ENCODE measurements at regions not wholly inside any gene's neighbourhood (a gene's known extent, or its start where the extent isn't known, plus 50 kb on each side); places are given as distances from the start of the nearest gene placed in this dataset.

- Histone ChIP-seq H3K27me3 (ENCODE audit: control insufficient read depth, insufficient read depth, low read length) (no peaks in the 10 kb centered on the region), H3K4me1 (ENCODE audit: control insufficient read depth, insufficient read depth, low read length) (peaks cover 5% of the 10 kb centered on the region), H3K9ac (ENCODE audit: low read length) (no peak overlapping the region)
Observed at GRCh38 chr6:156161471-156161870, 615.7 kb upstream of the ARID1B start.

GRCh38 chr6:156160795-156161165 lies 616.4 kb upstream of the ARID1B start:
- Histone ChIP-seq H3K4me1 (ENCODE audit: control insufficient read depth, insufficient read depth, low read length) (peaks cover 5% of the 10 kb centered on the region), H3K27ac (ENCODE audit: low read depth, low read length) (no peak overlapping the region), H3K27me3 (ENCODE audit: control insufficient read depth, insufficient read depth, low read length) (no peaks in the 10 kb centered on the region), H3K4me3 (ENCODE audit: low read length) (no peak overlapping the region), H3K36me3 (ENCODE audit: control insufficient read depth, insufficient read depth, low read length) (no peaks in the 10 kb centered on the region), H3K9ac (ENCODE audit: low read length) (no peak overlapping the region)

More at GRCh38 chr6:156161471-156161870, 615.7 kb upstream of the ARID1B start:
- H3K4me3 ChIP-seq (ENCODE audit: low read length), result no peak overlapping the region
- H3K27ac ChIP-seq (ENCODE audit: low read depth, low read length), result no peak overlapping the region
- no peaks in the 10 kb centered on the region for H3K36me3 ChIP-seq (ENCODE audit: control insufficient read depth, insufficient read depth, low read length)

GRCh38 chr6:156160007-156160794 lies 617.0 kb upstream of the ARID1B start:
- peaks cover 5% of the 10 kb centered on the region for H3K4me1 ChIP-seq (ENCODE audit: control insufficient read depth, insufficient read depth, low read length)
- no peak overlapping the region for H3K9ac ChIP-seq (ENCODE audit: low read length)
- H3K27me3 ChIP-seq (ENCODE audit: control insufficient read depth, insufficient read depth, low read length), result no peaks in the 10 kb centered on the region
- H3K36me3 ChIP-seq (ENCODE audit: control insufficient read depth, insufficient read depth, low read length), result no peaks in the 10 kb centered on the region
- no peak overlapping the region for H3K4me3 ChIP-seq (ENCODE audit: low read length)
- H3K27ac ChIP-seq (ENCODE audit: low read depth, low read length), result no peak overlapping the region

GRCh38 chr6:156154896-156155295 lies 622.3 kb upstream of the ARID1B start:
- no peak overlapping the region for H3K9ac ChIP-seq (ENCODE audit: low read length)
- no peaks in the 10 kb centered on the region for H3K27me3 ChIP-seq (ENCODE audit: control insufficient read depth, insufficient read depth, low read length)
- no peak overlapping the region for H3K27ac ChIP-seq (ENCODE audit: low read depth, low read length)
- no peak overlapping the region for H3K4me3 ChIP-seq (ENCODE audit: low read length)
- H3K4me1 ChIP-seq (ENCODE audit: control insufficient read depth, insufficient read depth, low read length), result no peaks in the 10 kb centered on the region
- H3K36me3 ChIP-seq (ENCODE audit: control insufficient read depth, insufficient read depth, low read length), result no peaks in the 10 kb centered on the region

GRCh38 chr6:156150391-156150790 lies 626.8 kb upstream of the ARID1B start:
- Histone ChIP-seq H3K4me3 (ENCODE audit: low read length) (no peak overlapping the region), H3K27ac (ENCODE audit: low read depth, low read length) (no peak overlapping the region), H3K4me1 (ENCODE audit: control insufficient read depth, insufficient read depth, low read length) (no peaks in the 10 kb centered on the region), H3K9ac (ENCODE audit: low read length) (no peak overlapping the region), H3K27me3 (ENCODE audit: control insufficient read depth, insufficient read depth, low read length) (no peaks in the 10 kb centered on the region), H3K36me3 (ENCODE audit: control insufficient read depth, insufficient read depth, low read length) (no peaks in the 10 kb centered on the region)

- H3K4me3 ChIP-seq (ENCODE audit: low read length), result no peak overlapping the region
- no peak overlapping the region for H3K27ac ChIP-seq (ENCODE audit: low read depth, low read length)
Observed at GRCh38 chr6:156146891-156147290, 630.3 kb upstream of the ARID1B start.

GRCh38 chr6:156131221-156131903 lies 645.8 kb upstream of the ARID1B start:
- no peaks in the 10 kb centered on the region for H3K36me3 ChIP-seq (ENCODE audit: control insufficient read depth, insufficient read depth, low read length)
- H3K9ac ChIP-seq (ENCODE audit: low read length), result no peak overlapping the region
- no peaks in the 10 kb centered on the region for H3K4me1 ChIP-seq (ENCODE audit: control insufficient read depth, insufficient read depth, low read length)
- no peak overlapping the region for H3K4me3 ChIP-seq (ENCODE audit: low read length)
- no peak overlapping the region for H3K27ac ChIP-seq (ENCODE audit: low read depth, low read length)
- H3K27me3 ChIP-seq (ENCODE audit: control insufficient read depth, insufficient read depth, low read length), result no peaks in the 10 kb centered on the region

More at GRCh38 chr6:156146891-156147290, 630.3 kb upstream of the ARID1B start:
- Histone ChIP-seq H3K36me3 (ENCODE audit: control insufficient read depth, insufficient read depth, low read length) (no peaks in the 10 kb centered on the region), H3K9ac (ENCODE audit: low read length) (no peak overlapping the region), H3K4me1 (ENCODE audit: control insufficient read depth, insufficient read depth, low read length) (no peaks in the 10 kb centered on the region), H3K27me3 (ENCODE audit: control insufficient read depth, insufficient read depth, low read length) (no peaks in the 10 kb centered on the region)

- Histone ChIP-seq H3K9ac (ENCODE audit: low read length) (no peak overlapping the region), H3K27ac (ENCODE audit: low read depth, low read length) (no peak overlapping the region), H3K27me3 (ENCODE audit: control insufficient read depth, insufficient read depth, low read length) (no peaks in the 10 kb centered on the region), H3K4me3 (ENCODE audit: low read length) (no peak overlapping the region), H3K36me3 (ENCODE audit: control insufficient read depth, insufficient read depth, low read length) (no peaks in the 10 kb centered on the region), H3K4me1 (ENCODE audit: control insufficient read depth, insufficient read depth, low read length) (no peaks in the 10 kb centered on the region)
Observed at GRCh38 chr6:156126535-156126934, 650.6 kb upstream of the ARID1B start.

- Histone ChIP-seq H3K4me3 (ENCODE audit: low read length) (no peak overlapping the region), H3K9ac (ENCODE audit: low read length) (no peak overlapping the region), H3K4me1 (ENCODE audit: control insufficient read depth, insufficient read depth, low read length) (no peaks in the 10 kb centered on the region), H3K27ac (ENCODE audit: low read depth, low read length) (no peak overlapping the region), H3K27me3 (ENCODE audit: control insufficient read depth, insufficient read depth, low read length) (no peaks in the 10 kb centered on the region), H3K36me3 (ENCODE audit: control insufficient read depth, insufficient read depth, low read length) (no peaks in the 10 kb centered on the region)
Observed at GRCh38 chr6:156125844-156126243, 651.3 kb upstream of the ARID1B start.

GRCh38 chr6:156123731-156124130 lies 653.4 kb upstream of the ARID1B start:
- no peak overlapping the region for H3K27ac ChIP-seq (ENCODE audit: low read depth, low read length)
- no peaks in the 10 kb centered on the region for H3K36me3 ChIP-seq (ENCODE audit: control insufficient read depth, insufficient read depth, low read length)
- H3K4me3 ChIP-seq (ENCODE audit: low read length), result no peak overlapping the region
- no peaks in the 10 kb centered on the region for H3K27me3 ChIP-seq (ENCODE audit: control insufficient read depth, insufficient read depth, low read length)
- H3K4me1 ChIP-seq (ENCODE audit: control insufficient read depth, insufficient read depth, low read length), result no peaks in the 10 kb centered on the region
- no peak overlapping the region for H3K9ac ChIP-seq (ENCODE audit: low read length)

- Histone ChIP-seq H3K4me1 (ENCODE audit: control insufficient read depth, insufficient read depth, low read length) (no peaks in the 10 kb centered on the region), H3K27ac (ENCODE audit: low read depth, low read length) (no peak overlapping the region), H3K36me3 (ENCODE audit: control insufficient read depth, insufficient read depth, low read length) (no peaks in the 10 kb centered on the region), H3K9ac (ENCODE audit: low read length) (no peak overlapping the region), H3K4me3 (ENCODE audit: low read length) (no peak overlapping the region), H3K27me3 (ENCODE audit: control insufficient read depth, insufficient read depth, low read length) (no peaks in the 10 kb centered on the region)
Observed at GRCh38 chr6:156121973-156122372, 655.2 kb upstream of the ARID1B start.

- Histone ChIP-seq H3K4me3 (ENCODE audit: low read length) (no peak overlapping the region), H3K27me3 (ENCODE audit: control insufficient read depth, insufficient read depth, low read length) (no peaks in the 10 kb centered on the region), H3K27ac (ENCODE audit: low read depth, low read length) (no peak overlapping the region), H3K4me1 (ENCODE audit: control insufficient read depth, insufficient read depth, low read length) (no peaks in the 10 kb centered on the region), H3K36me3 (ENCODE audit: control insufficient read depth, insufficient read depth, low read length) (no peaks in the 10 kb centered on the region), H3K9ac (ENCODE audit: low read length) (no peak overlapping the region)
Observed at GRCh38 chr6:156114541-156114940, 658.9 kb upstream of the NOX3 start.

- Histone ChIP-seq H3K36me3 (ENCODE audit: control insufficient read depth, insufficient read depth, low read length) (no peaks in the 10 kb centered on the region), H3K27ac (ENCODE audit: low read depth, low read length) (no peak overlapping the region), H3K4me3 (ENCODE audit: low read length) (no peak overlapping the region), H3K27me3 (ENCODE audit: control insufficient read depth, insufficient read depth, low read length) (no peaks in the 10 kb centered on the region), H3K9ac (ENCODE audit: low read length) (no peak overlapping the region), H3K4me1 (ENCODE audit: control insufficient read depth, insufficient read depth, low read length) (no peaks in the 10 kb centered on the region)
Observed at GRCh38 chr6:156113631-156114030, 658.0 kb upstream of the NOX3 start.
